ENCODE measurements at regions not wholly inside any gene's neighbourhood (a gene's known extent, or its start where the extent isn't known, plus 50 kb on each side); places are given as distances from the start of the nearest gene placed in this dataset.

DNA sequence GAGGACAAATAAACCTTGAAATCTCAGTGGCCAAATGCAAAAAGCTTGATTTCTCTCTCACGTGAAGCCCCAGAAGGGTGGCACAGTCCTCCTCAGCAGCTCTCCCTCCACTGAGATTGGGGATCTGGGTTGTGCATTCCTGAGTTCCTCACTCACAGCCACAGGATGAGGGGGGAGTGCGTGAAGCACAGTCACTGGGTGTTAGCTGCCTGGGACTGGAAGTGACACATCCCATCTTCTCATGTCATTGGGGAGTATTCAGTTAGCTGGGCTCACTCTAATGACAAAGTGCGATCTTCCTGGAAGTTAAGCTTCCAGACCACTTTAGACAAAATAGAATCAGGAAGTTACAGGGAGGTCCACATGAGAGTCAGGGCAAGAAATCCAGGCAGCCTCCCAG is 192.2 kb upstream of the LRFN2 start:
- TF ChIP-seq EZH2phosphoT487 (IDR thresholded peaks at IDR 0.05; ENCODE audit: borderline replicate concordance), result no peak
- no peak for TF ChIP-seq SIN3A (IDR thresholded peaks at IDR 0.05; ENCODE audit: low read depth)
- no peak for TF ChIP-seq EZH2 (IDR thresholded peaks at IDR 0.05)

All from HCT116 (cell line).